DMS53 (cell line): ENCODE measurements at regions not wholly inside any gene's neighbourhood (a gene's known extent, or its start where the extent isn't known, plus 50 kb on each side); places are given as distances from the start of the nearest gene placed in this dataset.
"Not testable (repeated sequence)": the region's sequence is repeated elsewhere in the genome, so short reads cannot be mapped to it uniquely, and the experiment has no call there.

Source experiments
- DNase-seq: peaks from one replicate; lab custom pipeline; 2025; lab: John Stamatoyannopoulos, UW

DNA sequence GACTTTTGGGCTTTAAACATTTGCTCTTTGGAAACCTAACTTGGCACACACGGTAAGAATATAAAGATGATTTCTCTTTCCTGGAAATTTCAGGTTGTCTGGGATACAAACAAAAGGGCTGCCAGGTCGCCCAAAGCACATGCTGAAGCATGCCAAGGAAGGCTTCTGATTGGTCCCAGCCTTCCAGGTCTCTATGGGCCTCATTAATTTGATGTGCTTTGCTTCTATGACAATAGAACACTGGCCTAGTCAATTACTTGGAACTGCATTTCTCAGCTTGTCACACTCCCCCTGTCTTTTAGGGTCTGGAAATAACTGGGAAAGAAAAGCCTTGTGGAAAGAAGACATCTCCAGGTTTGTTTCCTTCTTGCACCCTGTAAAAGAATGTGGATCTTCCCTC, 228.9 kb downstream of the ADCYAP1 start:
- DNase-seq = no peak

GRCh38 chr18:1147730-1148129, 243.1 kb downstream of the ADCYAP1 start:
- no peak for DNase-seq

DNA sequence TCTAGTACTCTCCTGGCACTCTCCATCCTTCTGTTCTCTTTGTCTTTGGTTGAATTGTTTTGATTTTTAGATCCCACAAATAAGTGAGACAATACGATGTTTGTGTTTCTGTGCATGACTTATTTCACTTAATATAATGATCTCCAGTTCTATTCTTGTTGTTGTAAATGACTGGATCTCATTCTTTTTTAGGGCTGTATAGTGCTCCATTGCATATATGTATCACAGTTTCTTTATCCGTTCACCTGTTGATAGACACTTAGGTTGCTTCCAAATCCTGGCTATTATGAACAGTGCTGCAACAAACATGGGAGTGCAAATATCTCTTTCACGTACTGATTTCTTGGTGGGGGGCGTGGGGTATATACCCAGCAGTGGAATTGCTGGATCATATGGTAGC, 245.0 kb downstream of the ADCYAP1 start:
- DNase-seq = no peak

GRCh38 chr18:1150344-1150743, 245.7 kb downstream of the ADCYAP1 start:
- no peak for DNase-seq

DNA sequence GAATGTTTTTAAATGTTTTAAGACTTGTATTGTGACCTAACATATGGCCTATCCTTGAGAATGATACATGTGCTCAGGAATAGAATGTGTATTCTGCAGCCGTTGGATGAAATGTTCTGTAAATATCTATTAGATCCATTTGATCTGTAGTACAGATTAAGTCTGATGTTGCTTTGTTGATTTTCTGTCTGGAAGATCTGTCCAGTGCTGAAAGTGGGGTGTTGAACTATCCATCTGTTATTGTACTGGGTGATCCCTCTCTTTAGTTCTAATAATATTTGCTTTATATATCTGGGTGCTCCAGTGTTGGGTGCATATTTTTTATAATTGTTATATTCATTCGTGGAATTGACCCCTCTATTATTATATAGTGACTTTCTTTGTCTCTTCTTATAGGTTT, 248.3 kb downstream of the ADCYAP1 start:
- DNase-seq = not testable (repeated sequence)

DNA sequence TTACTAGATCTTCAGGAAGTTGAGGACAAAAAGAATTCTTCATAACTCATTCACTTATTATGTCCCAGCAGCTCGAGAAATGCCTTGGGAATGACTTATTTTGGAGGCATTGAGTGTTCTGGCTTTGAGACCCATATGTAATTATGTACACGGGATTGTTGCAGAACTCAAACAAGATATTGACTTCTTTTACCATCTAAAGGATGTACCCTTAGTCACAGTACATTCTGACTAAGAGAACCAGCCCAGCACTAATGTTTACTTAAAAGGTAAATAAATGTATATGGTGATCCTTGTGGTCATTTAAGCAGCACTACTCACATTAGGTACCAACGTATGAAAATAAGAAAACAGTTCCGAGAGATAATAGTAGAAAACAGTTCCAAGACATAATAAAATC, 268.9 kb downstream of the ADCYAP1 start:
- no peak for DNase-seq

DNA sequence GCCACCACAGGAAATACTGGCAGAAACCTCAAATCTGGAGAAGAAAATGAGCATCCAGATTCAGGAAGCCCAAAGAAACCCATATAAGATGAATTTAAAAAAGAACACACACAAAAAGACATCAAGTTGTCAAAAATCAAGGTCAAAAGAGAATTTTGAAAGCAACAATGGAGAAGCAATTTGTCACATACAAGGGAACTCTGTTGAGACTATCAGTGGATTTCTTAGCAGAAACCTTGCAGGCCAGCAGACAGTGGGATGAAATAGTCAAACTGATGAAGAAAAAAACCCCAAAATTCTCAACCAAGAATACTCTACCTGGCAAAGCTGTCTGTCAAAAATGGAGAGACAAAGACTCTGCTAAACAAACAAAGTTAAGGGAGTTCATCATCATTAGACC, 272.6 kb downstream of the ADCYAP1 start:
- no peak for DNase-seq

DNA sequence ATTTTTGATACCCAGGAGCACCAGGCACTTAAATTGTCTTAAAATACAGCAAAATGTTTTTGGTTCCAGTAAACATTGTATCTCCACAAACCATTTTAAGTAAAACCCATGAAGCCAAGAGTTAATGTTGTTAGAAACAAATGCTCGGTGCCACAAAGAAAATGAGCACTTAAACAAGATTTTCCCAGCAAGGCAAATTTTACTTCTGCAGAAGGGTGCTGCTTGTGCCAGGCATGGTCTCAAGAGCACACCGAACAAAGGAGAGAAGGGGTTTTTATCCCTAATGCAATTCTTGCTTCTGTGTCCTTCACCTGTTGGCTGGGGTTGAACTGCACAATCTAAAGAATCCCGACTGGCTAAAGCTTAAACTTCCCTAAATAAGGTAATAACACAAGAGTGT, 286.7 kb downstream of the ADCYAP1 start:
- peak; percentile 48 for DNase-seq

GRCh38 chr18:1213126-1213525, 308.5 kb downstream of the ADCYAP1 start:
- peak; percentile 52 for DNase-seq

GRCh38 chr18:1222880-1223279, 318.2 kb downstream of the ADCYAP1 start:
- DNase-seq = no peak

- no peak for DNase-seq
Observed at GRCh38 chr18:1227025-1227424, 322.4 kb downstream of the ADCYAP1 start.

- DNase-seq = no peak
Observed at GRCh38 chr18:1229634-1230033, 325.0 kb downstream of the ADCYAP1 start.

GRCh38 chr18:1232867-1233266, 328.2 kb downstream of the ADCYAP1 start:
- DNase-seq = no peak

- DNase-seq = no peak
Observed at GRCh38 chr18:1240701-1241100, 336.0 kb downstream of the ADCYAP1 start.

GRCh38 chr18:1244397-1245122, 339.9 kb downstream of the ADCYAP1 start:
- no peak for DNase-seq

DNA sequence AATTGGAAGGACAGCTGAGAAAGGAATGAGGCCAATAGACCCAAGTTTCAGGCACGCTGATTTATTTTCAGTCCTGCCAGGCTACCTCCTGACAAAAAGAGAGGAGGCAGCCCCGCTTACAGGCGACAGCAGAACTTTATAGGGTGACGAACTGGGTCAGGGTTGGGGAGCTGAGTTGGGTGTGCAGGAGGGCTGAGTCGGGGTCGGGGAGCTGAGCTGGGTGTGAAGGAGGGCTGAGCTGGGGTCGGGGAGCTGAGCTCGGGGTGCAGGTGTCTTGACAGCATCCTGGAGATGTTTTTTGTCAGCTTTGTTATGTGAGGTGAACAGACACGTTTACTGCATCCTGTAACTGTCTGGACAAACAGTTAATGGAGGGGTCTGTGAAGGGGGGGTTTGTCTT, 342.2 kb downstream of the ADCYAP1 start:
- DNase-seq = no peak

DNA sequence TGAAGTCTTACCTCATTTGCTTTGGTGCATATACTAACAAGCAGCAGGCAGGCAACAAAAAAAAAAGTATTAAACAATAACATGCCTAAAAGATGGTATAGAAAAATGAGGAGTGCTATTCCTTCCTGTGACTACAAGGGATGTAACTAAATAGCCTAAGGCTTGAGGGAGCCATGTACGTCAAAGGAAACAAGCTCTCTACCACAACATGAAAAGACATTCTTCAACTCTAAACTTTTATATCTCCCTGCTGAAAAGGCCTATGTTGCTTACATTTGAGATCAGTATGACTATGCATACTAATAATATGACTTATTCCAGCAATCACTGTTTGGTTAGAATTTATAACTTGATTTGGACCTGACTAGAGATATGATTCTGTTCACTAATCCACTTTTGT, 347.9 kb downstream of the ADCYAP1 start:
- no peak for DNase-seq

GRCh38 chr18:1252936-1253335, 348.3 kb downstream of the ADCYAP1 start:
- DNase-seq = no peak

GRCh38 chr18:1253827-1254226, 349.2 kb downstream of the ADCYAP1 start:
- DNase-seq = no peak

DNA sequence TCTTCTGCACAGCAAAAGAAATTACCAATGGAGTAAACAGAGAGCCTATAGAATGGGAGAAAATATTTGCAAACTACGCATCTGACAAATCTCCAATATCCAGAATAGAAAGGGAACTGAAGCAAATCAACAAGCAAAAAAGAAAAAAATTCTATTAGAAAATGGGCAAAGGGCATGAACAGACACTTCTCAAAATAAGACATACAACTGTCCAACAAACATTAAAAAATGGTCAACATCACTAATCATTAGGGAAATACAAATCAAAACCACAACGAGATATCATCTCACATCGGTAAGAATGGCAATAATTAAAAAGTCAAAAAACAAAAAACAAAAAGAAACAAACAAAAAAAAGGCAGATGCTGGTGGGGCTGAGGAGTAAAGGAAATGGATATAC, 356.4 kb downstream of the ADCYAP1 start:
- no peak for DNase-seq

GRCh38 chr18:1267021-1267420, 362.4 kb downstream of the ADCYAP1 start:
- peak; percentile 42 for DNase-seq

- DNase-seq = peak; percentile 100
Observed at GRCh38 chr18:1270081-1270480, 365.4 kb downstream of the ADCYAP1 start.

DNA sequence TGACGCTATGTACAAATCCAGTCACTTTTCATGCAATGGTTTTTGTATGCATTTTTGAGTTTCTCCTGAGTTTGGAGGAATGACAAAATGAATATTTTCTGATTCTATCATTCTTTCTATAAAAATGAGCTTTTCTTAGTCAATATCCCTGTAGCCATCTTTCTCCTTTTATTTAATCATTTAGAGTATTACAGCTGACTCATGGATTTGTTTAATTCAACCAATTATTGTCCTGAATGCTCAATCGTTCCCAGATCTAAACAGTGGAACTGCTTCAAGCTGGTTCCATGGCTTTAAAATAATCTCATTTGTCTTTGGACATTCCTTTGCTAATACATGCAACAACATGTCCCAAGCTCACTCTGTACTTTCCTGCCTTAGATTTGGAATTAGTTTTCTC, 368.8 kb downstream of the ADCYAP1 start:
- DNase-seq = no peak

GRCh38 chr18:1292167-1292566, 387.5 kb downstream of the ADCYAP1 start:
- peak; percentile 95 for DNase-seq
